Neuronal stem cell (in vitro differentiated cells): ENCODE measurements at regions not wholly inside any gene's neighbourhood (a gene's known extent, or its start where the extent isn't known, plus 50 kb on each side); places are given as distances from the start of the nearest gene placed in this dataset.
"Not testable (repeated sequence)": the region's sequence is repeated elsewhere in the genome, so short reads cannot be mapped to it uniquely, and the experiment has no call there.

Experiments
- DNase-seq: peaks from one replicate; pipeline ENCODE4 v3.0.0-alpha.2; 2013; ENCODE audit warnings: low spot score
- H2AFZ ChIP-seq: one replicate; pipeline ENCODE4 v1.6.1; 2013; ENCODE audit warnings: mild to moderate bottlenecking, low read length, inconsistent platforms
- H2AK5ac ChIP-seq: 2 replicates; pipeline ENCODE4 v1.6.1; 2013; ENCODE audit warnings: low read depth, mild to moderate bottlenecking, inconsistent platforms, low read length, moderate library complexity, mixed read lengths
- H2BK120ac ChIP-seq: 2 replicates; pipeline ENCODE4 v1.6.1; 2013; ENCODE audit warnings: low read depth, mild to moderate bottlenecking, inconsistent platforms, low read length, moderate library complexity, mixed read lengths
- H2BK12ac ChIP-seq: one replicate; pipeline ENCODE4 v1.6.1; 2013; ENCODE audit warnings: low read length, inconsistent platforms
- H2BK15ac ChIP-seq: 2 replicates; pipeline ENCODE4 v1.6.1; 2013; ENCODE audit warnings: mild to moderate bottlenecking, low read length, inconsistent platforms, mixed read lengths
- H2BK5ac ChIP-seq: one replicate; pipeline ENCODE4 v1.6.1; 2013; ENCODE audit warnings: inconsistent platforms, mild to moderate bottlenecking, low read length, moderate library complexity
- H3K14ac ChIP-seq: one replicate; pipeline ENCODE4 v1.6.1; 2013; ENCODE audit warnings: low read length, inconsistent platforms
- H3K18ac ChIP-seq: 2 replicates; pipeline ENCODE4 v1.6.1; 2013; ENCODE audit warnings: low read length, inconsistent platforms
- H3K23ac ChIP-seq: 2 replicates; pipeline ENCODE4 v1.6.1; 2013; ENCODE audit warnings: low read depth, mild to moderate bottlenecking, mixed read lengths, low read length, inconsistent platforms; ENCODE audit not compliant: poor library complexity
- H3K27ac ChIP-seq: replicated peaks from 3 replicates; pipeline ENCODE4 v1.5.1; 2013; ENCODE audit warnings: low read length, inconsistent platforms
- H3K27me3 ChIP-seq, 3 experiments: 2 replicates each; pipeline ENCODE4 v1.6.1; 2013; ENCODE audit warnings: low read length in 3 of 3, mild to moderate bottlenecking in 2 of 3, inconsistent platforms in 1 of 3, low read depth in 1 of 3, mixed read lengths in 1 of 3, moderate library complexity in 1 of 3; ENCODE audit not compliant: control insufficient read depth in 3 of 3, insufficient read depth in 3 of 3
- H3K36me3 ChIP-seq, 2 donors: replicated peaks in 1 of 2; 2 replicates each; pipeline ENCODE4 v1.6.1; 2013; ENCODE audit warnings: low read length in 2 of 2; ENCODE audit not compliant: control insufficient read depth in 2 of 2, insufficient read depth in 2 of 2
- H3K4ac ChIP-seq: 2 replicates; pipeline ENCODE4 v1.6.1; 2013; ENCODE audit warnings: inconsistent platforms, mild to moderate bottlenecking, low read length, moderate library complexity
- H3K4me1 ChIP-seq, 2 donors: 1 replicate in 1 of 2; 2 replicates in 1 of 2; pipeline ENCODE4 v1.6.1; 2013; ENCODE audit warnings: low read length in 2 of 2, low read depth in 1 of 2; ENCODE audit not compliant: control insufficient read depth in 2 of 2, insufficient read depth in 1 of 2
- H3K4me2 ChIP-seq: one replicate; pipeline ENCODE4 v1.6.1; 2013; ENCODE audit warnings: mild to moderate bottlenecking, low read length, inconsistent platforms; ENCODE audit not compliant: insufficient read depth, poor library complexity, severe bottlenecking
- H3K4me3 ChIP-seq, 2 donors: 2 replicates each; pipeline ENCODE4 v1.5.1; 2013; ENCODE audit warnings: low read length in 2 of 2, mild to moderate bottlenecking in 2 of 2, inconsistent platforms in 1 of 2, moderate library complexity in 1 of 2
- H3K79me1 ChIP-seq: one replicate; pipeline ENCODE4 v1.6.1; 2013; ENCODE audit warnings: low read depth, mild to moderate bottlenecking, inconsistent platforms, low read length, moderate library complexity
- H3K9ac ChIP-seq: one replicate; pipeline ENCODE4 v1.6.1; 2013; ENCODE audit warnings: mild to moderate bottlenecking, low read depth, low read length, inconsistent platforms; ENCODE audit not compliant: poor library complexity
- H3K9me3 ChIP-seq, 2 donors: replicated peaks in 1 of 2; 2 replicates each; pipeline versions ENCODE3 to v1.6.1; 2013; ENCODE audit warnings: low read length in 2 of 2, mild to moderate bottlenecking in 2 of 2, inconsistent platforms in 1 of 2, low read depth in 1 of 2, mixed read lengths in 1 of 2, moderate library complexity in 1 of 2; ENCODE audit not compliant: control insufficient read depth in 2 of 2, insufficient read depth in 1 of 2
- H4K8ac ChIP-seq: one replicate; pipeline ENCODE4 v1.6.1; 2013; ENCODE audit warnings: low read depth, mild to moderate bottlenecking, inconsistent platforms, low read length, moderate library complexity
- H4K91ac ChIP-seq: one replicate; pipeline ENCODE4 v1.6.1; 2013; ENCODE audit warnings: low read length, low read depth, mild to moderate bottlenecking, inconsistent platforms; ENCODE audit not compliant: poor library complexity
- WGBS, 2 donors: extraction: QIAGEN DNeasy Blood & Tissue Kit; methylation state at CpG; one replicate each; pipeline ENCODE4 v1.1.7; 2013; ENCODE audit warnings: missing lambda C conversion rate in 2 of 2, mixed read lengths in 1 of 2; ENCODE audit not compliant: insufficient read length in 2 of 2, insufficient replicate concordance in 1 of 2; ENCODE audit errors: extremely low coverage in 2 of 2; 5-methylcytosine and 5-hydroxymethylcytosine counted together

DNA sequence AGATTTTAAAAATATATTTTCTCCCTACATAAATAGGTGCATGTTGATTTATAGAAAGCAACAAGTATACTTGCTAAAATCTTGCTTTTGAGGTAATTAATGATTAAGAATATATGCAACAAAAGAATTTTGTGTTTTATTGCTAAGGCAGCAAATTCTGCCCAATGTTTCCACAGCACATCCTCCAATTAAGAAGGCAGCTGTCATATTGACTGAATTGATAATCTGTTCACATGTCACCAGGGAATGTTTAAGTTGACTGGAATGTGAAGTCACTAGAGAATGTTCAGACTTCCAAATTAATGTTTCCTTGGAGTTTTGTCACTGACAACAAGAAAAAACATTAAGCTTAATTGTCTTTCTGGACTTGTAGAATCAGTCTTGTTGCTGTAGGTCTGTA, 1602.7 kb upstream of the SLC39A10 start:
- Histone ChIP-seq H2AK5ac (no peak overlapping the region), H2BK15ac (no peak overlapping the region)
- DNase-seq = no peak

DNA sequence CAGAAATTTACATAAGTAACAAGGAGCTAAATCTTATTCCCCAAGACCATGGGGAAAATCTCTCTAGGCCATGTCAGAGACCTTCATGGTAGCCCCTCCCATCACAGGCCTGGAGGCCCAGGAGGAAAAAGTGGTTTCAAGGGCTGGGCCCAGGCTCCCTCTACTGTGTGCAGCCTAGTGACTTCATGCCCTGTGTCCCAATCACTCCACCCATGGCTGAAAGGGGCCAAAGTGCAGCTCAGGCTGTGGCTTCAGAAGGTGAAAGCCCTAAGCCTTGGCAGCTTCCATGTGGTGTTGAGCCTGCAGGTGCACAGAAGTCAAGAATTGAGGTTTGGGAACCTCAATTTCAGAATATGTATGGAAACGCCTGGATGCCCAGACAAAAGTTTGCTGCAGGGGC, 1612.7 kb upstream of the SLC39A10 start:
- H2BK120ac ChIP-seq = no peak overlapping the region
- H2BK15ac ChIP-seq = no peak overlapping the region
- no peak overlapping the region for H3K27ac ChIP-seq
- H2AK5ac ChIP-seq = no peak overlapping the region
- no peaks in the 10 kb centered on the region for H3K9me3 ChIP-seq
- H3K4me3 ChIP-seq = no peak overlapping the region
- no peaks in the 10 kb centered on the region for H3K79me1 ChIP-seq
- H4K91ac ChIP-seq = no peak overlapping the region
- DNase-seq = no peak
- H3K36me3 ChIP-seq = no peaks in the 10 kb centered on the region
- no peak overlapping the region for H3K23ac ChIP-seq
- H3K9ac ChIP-seq = no peak overlapping the region
- no peaks in the 10 kb centered on the region for H3K27me3 ChIP-seq
- no peak overlapping the region for H2AFZ ChIP-seq
- H2BK5ac ChIP-seq = no peak overlapping the region
- no peak overlapping the region for H4K8ac ChIP-seq
- H3K4me2 ChIP-seq = no peak overlapping the region
- no peak overlapping the region for H3K4ac ChIP-seq
- no peak overlapping the region for H3K18ac ChIP-seq
- no CpG with 5 or more reads among the region's 1 CpG for WGBS, 2 donors
- no peaks in the 10 kb centered on the region for H3K4me1 ChIP-seq
- no peak overlapping the region for H2BK12ac ChIP-seq
- H3K14ac ChIP-seq = no peak overlapping the region

More for the DNA sequence above, 1602.7 kb upstream of the SLC39A10 start:
- H3K14ac ChIP-seq = no peak overlapping the region
- no peak overlapping the region for H2BK12ac ChIP-seq
- H3K9me3 ChIP-seq = no peaks in the 10 kb centered on the region
- H3K4ac ChIP-seq = no peak overlapping the region
- H3K36me3 ChIP-seq = no peaks in the 10 kb centered on the region
- H2BK5ac ChIP-seq = no peak overlapping the region
- H4K8ac ChIP-seq = no peak overlapping the region
- H3K4me1 ChIP-seq = no peaks in the 10 kb centered on the region
- no peak overlapping the region for H2BK120ac ChIP-seq
- H3K9ac ChIP-seq = no peak overlapping the region
- H2AFZ ChIP-seq = no peak overlapping the region
- no peak overlapping the region for H3K4me3 ChIP-seq
- no peak overlapping the region for H3K27ac ChIP-seq
- no peak overlapping the region for H4K91ac ChIP-seq
- H3K18ac ChIP-seq = no peak overlapping the region
- H3K4me2 ChIP-seq = no peak overlapping the region
- H3K23ac ChIP-seq = no peak overlapping the region
- H3K79me1 ChIP-seq = no peaks in the 10 kb centered on the region
- H3K27me3 ChIP-seq = no peaks in the 10 kb centered on the region

DNA sequence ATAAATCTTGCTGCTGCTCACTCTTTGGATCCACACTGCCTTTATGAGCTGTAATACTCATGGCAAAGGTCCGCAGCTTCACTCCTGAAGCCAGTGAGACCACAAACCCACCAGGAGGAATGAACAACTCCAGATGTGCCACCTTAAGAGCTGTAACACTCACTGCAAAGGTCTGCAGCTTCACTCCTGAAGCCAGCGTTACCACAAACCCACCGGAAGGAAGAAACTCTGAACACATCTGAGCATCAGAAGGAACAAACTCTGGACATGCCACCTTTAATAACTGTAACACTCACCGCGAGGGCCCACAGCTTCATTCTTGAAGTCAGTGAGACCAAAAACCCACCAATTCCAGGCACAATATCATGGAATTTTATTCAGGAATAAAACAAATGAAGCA, 1635.9 kb upstream of the SLC39A10 start:
- H3K23ac ChIP-seq, H2AFZ ChIP-seq, H3K9ac ChIP-seq, H3K27ac ChIP-seq, H3K4me2 ChIP-seq, H2BK5ac ChIP-seq, H3K4me3 ChIP-seq, H3K27me3 ChIP-seq, H2AK5ac ChIP-seq, H3K9me3 ChIP-seq, H3K18ac ChIP-seq, H4K8ac ChIP-seq, H2BK12ac ChIP-seq, H2BK15ac ChIP-seq, H3K14ac ChIP-seq, H3K4ac ChIP-seq, DNase-seq, H3K79me1 ChIP-seq, H4K91ac ChIP-seq, H2BK120ac ChIP-seq, H3K36me3 ChIP-seq, H3K4me1 ChIP-seq: not testable (repeated sequence)
- WGBS, 2 donors = no CpG with 5 or more reads among the region's 5 CpGs

DNA sequence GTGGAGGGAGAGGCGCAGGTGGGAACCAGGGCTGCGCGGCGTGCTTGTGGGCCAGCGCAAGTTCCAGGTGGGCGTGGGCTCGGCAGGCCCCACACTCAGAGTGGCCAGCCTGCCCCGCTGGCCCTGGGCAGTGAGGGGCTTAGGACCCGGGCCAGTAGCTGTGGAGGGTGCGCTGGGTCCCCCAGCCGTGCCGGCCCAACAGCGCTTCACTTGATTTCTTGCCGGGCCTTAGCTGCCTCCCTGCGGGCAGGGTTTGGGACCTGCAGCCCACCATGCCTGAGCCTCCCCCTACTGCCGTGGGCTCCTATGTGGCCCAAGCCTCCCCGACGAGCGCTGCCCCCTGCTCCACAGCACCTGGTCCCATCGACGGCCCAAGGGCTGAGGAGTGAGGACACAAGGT, 1636.9 kb upstream of the SLC39A10 start:
- Histone ChIP-seq H3K4me1 (no peaks in the 10 kb centered on the region), H4K8ac (no peak overlapping the region), H2AK5ac (no peak overlapping the region), H3K27ac (no peak overlapping the region), H3K36me3 (no peaks in the 10 kb centered on the region), H3K4ac (no peak overlapping the region), H2BK5ac (no peak overlapping the region), H2BK15ac (no peak overlapping the region), H4K91ac (no peak overlapping the region), H3K14ac (no peak overlapping the region), H3K4me2 (no peak overlapping the region), H3K4me3 (no peak overlapping the region), H3K23ac (peak overlapping the region; percentile 43), H2BK12ac (no peak overlapping the region), H3K79me1 (no peaks in the 10 kb centered on the region), H3K9ac (no peak overlapping the region), H3K18ac (no peak overlapping the region), H2BK120ac (no peak overlapping the region), H2AFZ (no peak overlapping the region), H3K9me3 (no peaks in the 10 kb centered on the region), H3K27me3 (no peaks in the 10 kb centered on the region)
- DNase-seq = no peak
- WGBS, 2 donors = no CpG with 5 or more reads among the region's 21 CpGs
